GM19468 (cell line): ENCODE measurements at regions not wholly inside any gene's neighbourhood (a gene's known extent, or its start where the extent isn't known, plus 50 kb on each side); places are given as distances from the start of the nearest gene placed in this dataset.

Source experiments
- ATAC-seq: cut with Tn5 transposase; IDR thresholded peaks from one replicate; pipeline ENCODE4 v1.9.1; 2021; ENCODE audit warnings: mild to moderate bottlenecking, moderate library complexity, moderate number of reproducible peaks; ENCODE audit not compliant: unreplicated experiment; ENCODE audit errors: extremely low read depth

- no peak for ATAC-seq
These were observed 85.0 kb upstream of the CCDC28A start for GRCh38 chr6:138688580-138688979.

GRCh38 chr6:138689849-138690248 lies 83.7 kb upstream of the CCDC28A start:
- no peak for ATAC-seq

GRCh38 chr6:138690975-138691594 lies 82.5 kb upstream of the CCDC28A start:
- no peak for ATAC-seq

GRCh38 chr6:138691595-138692057 lies 81.9 kb upstream of the CCDC28A start:
- ATAC-seq = no peak

GRCh38 chr6:138692058-138692977 lies 81.3 kb upstream of the CCDC28A start:
- peak; percentile 23 for ATAC-seq

- ATAC-seq = peak; percentile 21
These were observed 80.3 kb upstream of the CCDC28A start for GRCh38 chr6:138692978-138693909.

- no peak for ATAC-seq
These were observed 78.4 kb upstream of the CCDC28A start for GRCh38 chr6:138695193-138695592.

GRCh38 chr6:138714493-138714892 lies 59.1 kb upstream of the CCDC28A start:
- no peak for ATAC-seq

GRCh38 chr6:138716013-138716412 lies 57.6 kb upstream of the CCDC28A start:
- ATAC-seq = no peak

GRCh38 chr6:138716971-138717665 lies 56.5 kb upstream of the CCDC28A start:
- ATAC-seq = no peak

GRCh38 chr6:138719011-138719635 lies 54.4 kb upstream of the CCDC28A start:
- no peak for ATAC-seq

GRCh38 chr6:138719744-138720143 lies 53.8 kb upstream of the CCDC28A start:
- ATAC-seq = no peak

GRCh38 chr6:138722425-138723371 lies 50.9 kb upstream of the CCDC28A start:
- no peak for ATAC-seq
